NCI-H2081 (cell line): ENCODE measurements at regions not wholly inside any gene's neighbourhood (a gene's known extent, or its start where the extent isn't known, plus 50 kb on each side); places are given as distances from the start of the nearest gene placed in this dataset.
A peak's percentile ranks its signal among the peaks of the same experiment; 100 is the strongest.
"Not testable (repeated sequence)": the region's sequence is repeated elsewhere in the genome, so short reads cannot be mapped to it uniquely, and the experiment has no call there.

ENCODE experiments used
- DNase-seq, 2 experiments: peaks; one replicate each; lab custom pipeline; 2025; lab: John Stamatoyannopoulos, UW

- DNase-seq = no peak
These were observed 79.6 kb upstream of the KLF4 start for GRCh38 chr9:107569174-107569573.

- DNase-seq = not testable (repeated sequence)
These were observed 78.8 kb upstream of the KLF4 start for GRCh38 chr9:107568406-107568805.

GRCh38 chr9:107567462-107567861 lies 77.9 kb upstream of the KLF4 start:
- DNase-seq = no peak

GRCh38 chr9:107566611-107567061 lies 77.1 kb upstream of the KLF4 start:
- DNase-seq = no peak

- DNase-seq = no peak
These were observed 73.2 kb upstream of the KLF4 start for GRCh38 chr9:107562798-107563197.

- no peak for DNase-seq
These were observed 70.0 kb upstream of the KLF4 start for GRCh38 chr9:107559494-107560086.

GRCh38 chr9:107557236-107557990 lies 67.8 kb upstream of the KLF4 start:
- no peak for DNase-seq

GRCh38 chr9:107554636-107555035 lies 65.1 kb upstream of the KLF4 start:
- no peak for DNase-seq

- no peak for DNase-seq
These were observed 59.0 kb upstream of the KLF4 start for GRCh38 chr9:107548298-107549142.

- no peak for DNase-seq
These were observed 58.3 kb upstream of the KLF4 start for GRCh38 chr9:107547772-107548297.

- no peak for DNase-seq
These were observed 57.7 kb upstream of the KLF4 start for GRCh38 chr9:107547303-107547702.

- DNase-seq = peak in 1 of 2 experiments; percentile 14
These were observed 57.3 kb upstream of the KLF4 start for GRCh38 chr9:107546859-107547258.

GRCh38 chr9:107545036-107545435 lies 55.5 kb upstream of the KLF4 start:
- DNase-seq = no peak

GRCh38 chr9:107542411-107543157 lies 53.0 kb upstream of the KLF4 start:
- DNase-seq = no peak

GRCh38 chr9:107541523-107541922 lies 52.0 kb upstream of the KLF4 start:
- no peak for DNase-seq

- DNase-seq = no peak
These were observed 50.6 kb upstream of the KLF4 start for GRCh38 chr9:107540164-107540561.

GRCh38 chr9:107539427-107540163 lies 50.0 kb upstream of the KLF4 start:
- no peak for DNase-seq
